ENCODE measurements at regions not wholly inside any gene's neighbourhood (a gene's known extent, or its start where the extent isn't known, plus 50 kb on each side); places are given as distances from the start of the nearest gene placed in this dataset.

GRCh38 chr5:29983528-29984155, 1209.8 kb upstream of the CDH6 start:
- TF ChIP-seq EZH2 (IDR thresholded peaks at IDR 0.05; ENCODE audit: low read length, missing control alignments) (no peak), CTCF (conservative IDR thresholded peaks at IDR 0.05 in 1 of 2, IDR thresholded peaks at IDR 0.05 in 1 of 2; ENCODE audit: low read depth in 1 of 2, low read length in 2 of 2) (no peak)

All from fibroblast of lung (primary cell).